ENCODE measurements at regions not wholly inside any gene's neighbourhood (a gene's known extent, or its start where the extent isn't known, plus 50 kb on each side); places are given as distances from the start of the nearest gene placed in this dataset.
"Not testable (repeated sequence)": the region's sequence is repeated elsewhere in the genome, so short reads cannot be mapped to it uniquely, and the experiment has no call there.

GRCh38 chr11:104699981-104700380 lies 198.3 kb downstream of the CASP12 start:
- DNase-seq: no peak

GRCh38 chr11:104695065-104695463 lies 203.2 kb downstream of the CASP12 start:
- DNase-seq: no peak

- DNase-seq: no peak
Observed at GRCh38 chr11:104694259-104695064, 203.8 kb downstream of the CASP12 start.

GRCh38 chr11:104692751-104693150 lies 205.5 kb downstream of the CASP12 start:
- no peak for DNase-seq

GRCh38 chr11:104691129-104691528 lies 207.1 kb downstream of the CASP12 start:
- DNase-seq: no peak

- DNase-seq: no peak
Observed at GRCh38 chr11:104690241-104690640, 208.0 kb downstream of the CASP12 start.

- DNase-seq: no peak
Observed at GRCh38 chr11:104688731-104689130, 209.5 kb downstream of the CASP12 start.

GRCh38 chr11:104682206-104682605 lies 216.1 kb downstream of the CASP12 start:
- no peak for DNase-seq

GRCh38 chr11:104679258-104679657 lies 219.0 kb downstream of the CASP12 start:
- no peak for DNase-seq

GRCh38 chr11:104678408-104678807 lies 219.9 kb downstream of the CASP12 start:
- no peak for DNase-seq

- DNase-seq: not testable (repeated sequence)
Observed at GRCh38 chr11:104677069-104677468, 221.2 kb downstream of the CASP12 start.

- no peak for DNase-seq
Observed at GRCh38 chr11:104672897-104673296, 225.4 kb downstream of the CASP12 start.

- DNase-seq: peak; percentile 58
Observed at GRCh38 chr11:104668797-104669463, 229.3 kb downstream of the CASP12 start.

- DNase-seq: no peak
Observed at GRCh38 chr11:104666624-104667023, 231.6 kb downstream of the CASP12 start.

- peak; percentile 34 for DNase-seq
Observed at GRCh38 chr11:104665641-104666040, 232.6 kb downstream of the CASP12 start.

GRCh38 chr11:104663190-104664140 lies 234.8 kb downstream of the CASP12 start:
- DNase-seq: no peak

GRCh38 chr11:104661901-104662300 lies 236.4 kb downstream of the CASP12 start:
- DNase-seq: no peak

- no peak for DNase-seq
Observed at GRCh38 chr11:104661471-104661870, 236.8 kb downstream of the CASP12 start.

GRCh38 chr11:104658177-104658576 lies 240.1 kb downstream of the CASP12 start:
- DNase-seq: no peak

GRCh38 chr11:104657083-104657482 lies 241.2 kb downstream of the CASP12 start:
- DNase-seq: peak; percentile 78

GRCh38 chr11:104655066-104655465 lies 243.2 kb downstream of the CASP12 start:
- peak; percentile 53 for DNase-seq

GRCh38 chr11:104654181-104654813 lies 244.0 kb downstream of the CASP12 start:
- no peak for DNase-seq

- DNase-seq: peak; percentile 78
Observed at GRCh38 chr11:104653407-104653806, 244.9 kb downstream of the CASP12 start.
